Stimulated activated CD8-positive, alpha-beta memory T cell treated with anti-CD3 and anti-CD28 coated beads, Interleukin-2, amount 100 ng/mL, for 1 hour (primary cell): ENCODE measurements at regions not wholly inside any gene's neighbourhood (a gene's known extent, or its start where the extent isn't known, plus 50 kb on each side); places are given as distances from the start of the nearest gene placed in this dataset.

Experiments used
- DNase-seq, 2 donors: peaks; one replicate each; pipeline ENCODE4 v3.0.0-alpha.2; 2020; ENCODE audit warnings: low read depth in 2 of 2

- no peak for DNase-seq
Observed at GRCh38 chr17:77444628-77444983, 303.8 kb downstream of the SEC14L1 start.

GRCh38 chr17:77444984-77445759 lies 304.4 kb downstream of the SEC14L1 start:
- DNase-seq = no peak

GRCh38 chr17:77445760-77446532 lies 305.2 kb downstream of the SEC14L1 start:
- no peak for DNase-seq

DNA sequence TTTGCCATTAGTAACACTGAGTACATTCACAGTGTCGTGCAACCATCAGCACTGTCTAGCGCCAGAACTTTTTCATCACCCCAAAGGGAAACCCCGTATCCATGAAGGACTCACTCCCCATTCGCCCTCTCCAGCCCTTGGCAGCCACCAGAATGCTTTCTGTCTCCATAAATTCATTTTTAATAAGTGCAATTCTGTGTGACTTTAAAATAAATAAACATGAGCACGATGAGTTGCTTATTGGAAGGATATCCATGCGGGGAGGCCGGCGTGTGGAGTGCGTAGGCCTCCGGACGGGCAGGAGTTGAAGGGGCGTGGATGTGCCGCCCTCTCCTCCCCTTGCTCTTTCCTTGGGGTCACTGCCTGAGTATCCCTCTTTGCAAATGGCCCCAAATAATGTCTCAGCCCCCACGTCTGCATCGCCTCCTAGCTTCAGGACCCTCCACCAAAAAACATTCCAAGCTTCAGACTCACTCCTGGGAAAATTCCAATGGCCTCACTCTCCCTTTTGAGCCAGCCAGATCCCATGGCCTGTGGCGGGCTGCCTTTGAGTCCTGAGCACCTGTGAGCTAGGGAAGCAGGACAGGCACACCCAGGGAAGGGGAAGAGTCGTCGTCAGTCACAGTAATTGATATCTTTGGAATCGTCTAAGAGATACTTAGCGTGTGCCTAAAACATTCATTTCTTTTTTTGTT lies 306.3 kb downstream of the SEC14L1 start:
- no peak for DNase-seq

- DNase-seq = no peak
Observed at GRCh38 chr17:77449373-77449907, 308.7 kb downstream of the SEC14L1 start.

GRCh38 chr17:77449908-77450741 lies 309.4 kb downstream of the SEC14L1 start:
- DNase-seq = no peak

DNA sequence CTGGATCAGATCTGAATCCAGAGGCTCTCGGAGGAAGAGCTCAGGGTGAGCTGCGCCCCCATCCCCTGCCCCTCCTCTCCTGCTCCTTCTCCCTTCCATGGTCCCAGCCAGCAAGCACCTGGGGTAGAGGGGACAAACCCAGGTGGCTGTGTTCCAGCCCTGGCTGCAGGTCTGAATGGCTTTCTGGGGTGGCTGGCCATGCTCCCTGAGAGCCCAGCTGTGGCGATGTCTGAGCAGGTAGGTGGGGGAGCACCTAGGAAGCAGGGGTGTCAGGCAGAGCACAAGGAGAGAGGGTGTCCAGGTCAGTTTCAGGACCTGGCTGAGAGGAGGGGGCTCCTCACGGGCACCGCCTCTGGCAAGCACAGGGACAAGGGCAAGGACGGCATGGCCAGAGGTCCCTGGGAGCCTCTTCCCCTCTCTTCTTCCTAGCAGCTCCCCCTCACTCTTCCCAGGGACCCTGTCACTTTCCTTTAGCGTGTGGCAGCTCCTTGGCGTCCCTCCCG lies 310.0 kb downstream of the SEC14L1 start:
- DNase-seq = no peak

DNA sequence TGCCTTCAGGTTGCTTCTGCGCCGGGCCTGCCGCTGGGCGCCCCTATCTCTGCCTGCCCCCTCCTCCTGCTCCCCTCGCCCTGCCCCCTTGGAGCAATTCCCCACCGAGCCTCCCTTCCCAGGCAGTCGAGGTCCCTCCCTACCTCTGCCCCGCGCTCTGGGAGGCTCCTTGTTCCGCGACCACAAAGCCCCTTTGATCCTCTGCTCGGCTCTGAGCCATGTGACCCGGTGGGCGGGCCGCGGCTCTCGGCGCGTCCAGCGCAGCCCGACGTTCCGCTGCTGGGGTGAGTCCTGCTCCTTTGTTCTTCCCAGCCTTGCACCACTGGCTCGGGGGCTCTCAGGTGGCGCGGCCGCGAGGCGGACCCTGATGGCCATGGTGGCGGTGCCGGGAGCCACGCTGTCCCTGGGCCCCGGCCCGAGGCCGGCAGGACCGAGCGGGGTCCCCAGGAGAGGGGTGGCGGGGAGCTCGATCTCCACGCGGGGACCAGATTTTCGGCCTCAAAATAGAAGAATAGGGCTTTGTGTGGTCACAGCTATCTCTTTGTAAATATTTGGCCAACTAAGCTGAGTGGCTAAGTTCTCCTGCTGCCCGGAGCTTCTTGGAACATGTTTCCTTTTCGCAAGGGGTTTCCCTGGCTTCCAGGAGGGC lies 310.6 kb downstream of the SEC14L1 start:
- no peak for DNase-seq

- no peak for DNase-seq
Observed at GRCh38 chr17:77451894-77452852, 311.4 kb downstream of the SEC14L1 start.

DNA sequence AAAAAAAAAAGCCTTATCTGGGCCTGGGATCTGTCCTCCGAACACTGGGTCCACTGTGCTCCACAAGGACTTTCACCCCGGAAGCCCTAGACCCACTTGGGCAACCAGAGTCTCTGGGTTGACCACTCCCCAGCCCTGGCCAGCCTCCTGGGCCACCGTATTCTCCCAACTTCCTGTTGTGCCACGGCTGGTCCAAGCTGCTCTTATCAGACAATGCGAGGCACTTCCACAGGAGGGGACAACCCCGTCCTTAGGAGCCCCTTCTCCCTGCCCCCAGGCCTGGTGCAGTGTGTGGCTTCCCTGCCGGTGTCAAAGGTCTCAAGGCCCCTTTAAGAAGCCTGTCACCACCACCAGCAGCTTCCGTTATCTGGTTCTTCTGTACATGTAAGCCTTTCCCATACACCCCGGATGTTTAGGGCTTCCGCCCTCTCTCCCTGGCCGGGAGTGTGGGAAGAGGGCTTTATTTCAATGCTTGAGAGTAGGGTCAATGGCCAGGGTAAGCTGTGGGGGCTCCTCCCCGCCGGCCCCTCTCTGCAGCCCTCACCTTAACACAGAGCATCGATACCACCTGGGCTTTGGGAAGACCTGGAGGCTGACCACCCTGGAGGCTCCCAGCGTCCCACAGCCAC lies 313.0 kb downstream of the SEC14L1 start:
- DNase-seq = no peak

DNA sequence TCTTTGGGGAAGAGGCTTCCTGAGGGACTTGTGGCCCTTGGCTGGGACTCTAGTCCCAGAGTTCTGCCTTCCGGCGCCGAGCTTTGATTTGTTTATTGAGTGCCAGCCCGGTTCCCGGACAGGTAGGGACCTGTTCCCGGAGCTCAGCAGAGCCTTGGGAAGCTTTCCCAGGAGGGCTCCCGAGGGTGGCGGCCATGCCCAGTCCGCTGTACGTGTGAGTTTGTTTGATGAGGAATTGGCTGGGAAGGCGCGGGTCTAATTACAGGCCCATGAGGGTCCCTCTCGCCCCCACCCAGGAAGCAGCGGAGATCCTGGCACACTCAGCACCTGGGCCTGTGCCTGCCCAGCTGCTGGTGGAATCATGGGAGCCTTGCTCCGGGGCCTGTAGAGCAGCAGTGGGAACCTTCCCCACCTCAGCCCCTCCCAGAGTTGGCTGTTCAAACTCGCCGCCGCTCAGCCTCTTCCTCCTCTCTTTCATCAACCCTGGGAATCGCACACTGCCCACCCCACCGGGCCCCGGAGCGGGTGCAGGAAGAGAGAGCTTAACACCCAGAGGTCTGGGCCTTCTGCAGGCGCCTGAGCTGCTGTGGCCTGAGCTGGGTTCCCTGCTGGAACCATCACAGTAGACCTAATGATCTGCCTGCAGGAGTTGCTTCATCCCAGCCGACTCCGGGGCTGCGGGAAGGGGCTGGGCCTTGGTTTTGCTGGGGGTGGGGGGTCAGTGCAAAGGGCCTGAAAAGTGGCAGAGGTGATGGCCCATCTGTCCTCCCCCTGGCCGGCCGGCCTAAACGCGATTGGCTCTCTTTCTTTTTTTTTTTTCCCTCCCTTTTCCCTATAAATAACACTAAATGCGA lies 313.7 kb downstream of the SEC14L1 start:
- DNase-seq = no peak

GRCh38 chr17:77455111-77455890 lies 314.5 kb downstream of the SEC14L1 start:
- no peak for DNase-seq

GRCh38 chr17:77455891-77456260 lies 315.1 kb downstream of the SEC14L1 start:
- no peak for DNase-seq

DNA sequence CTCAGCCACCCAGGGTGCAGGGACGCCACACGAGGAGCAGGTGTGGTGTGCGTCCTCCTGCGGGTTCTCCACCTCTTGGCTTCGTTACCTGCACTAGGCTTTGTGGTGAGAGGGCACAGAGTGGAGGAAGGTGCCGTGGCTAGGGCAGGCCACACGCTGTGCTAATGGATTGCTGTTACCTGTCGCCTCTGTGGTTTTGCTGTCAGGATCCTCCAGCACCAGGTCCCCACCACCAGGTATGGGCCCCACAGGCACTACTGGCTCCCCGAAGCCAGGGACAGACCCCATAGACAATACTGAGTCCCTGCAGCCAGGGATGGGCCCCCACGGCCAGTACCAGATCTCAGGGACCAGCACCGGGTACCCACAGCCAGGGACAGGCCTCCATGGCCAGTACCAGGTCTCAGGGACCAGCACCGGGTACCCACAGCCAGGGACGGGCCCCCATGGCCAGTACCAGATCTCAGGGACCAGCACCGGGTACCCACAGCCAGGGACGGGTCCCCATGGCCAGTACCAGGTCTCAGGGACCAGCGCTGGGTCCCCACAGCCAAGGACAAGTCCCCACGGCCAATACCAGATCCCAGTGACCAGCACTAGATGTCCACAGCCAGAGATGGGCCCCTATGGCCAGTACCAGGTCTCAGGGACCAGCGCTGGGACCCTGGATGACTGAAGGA lies 315.6 kb downstream of the SEC14L1 start:
- DNase-seq = no peak

GRCh38 chr17:77456951-77457548 lies 316.3 kb downstream of the SEC14L1 start:
- no peak for DNase-seq

GRCh38 chr17:77457572-77458201 lies 316.9 kb downstream of the SEC14L1 start:
- no peak for DNase-seq
